Inferior parietal cortex (tissue), 1 donor: ENCODE measurements at regions not wholly inside any gene's neighbourhood (a gene's known extent, or its start where the extent isn't known, plus 50 kb on each side); places are given as distances from the start of the nearest gene placed in this dataset.

Experiments used
- DNase-seq: peaks from one replicate; pipeline ENCODE4 v3.0.0-alpha.2; 2016; ENCODE audit errors: extremely low spot score

DNA sequence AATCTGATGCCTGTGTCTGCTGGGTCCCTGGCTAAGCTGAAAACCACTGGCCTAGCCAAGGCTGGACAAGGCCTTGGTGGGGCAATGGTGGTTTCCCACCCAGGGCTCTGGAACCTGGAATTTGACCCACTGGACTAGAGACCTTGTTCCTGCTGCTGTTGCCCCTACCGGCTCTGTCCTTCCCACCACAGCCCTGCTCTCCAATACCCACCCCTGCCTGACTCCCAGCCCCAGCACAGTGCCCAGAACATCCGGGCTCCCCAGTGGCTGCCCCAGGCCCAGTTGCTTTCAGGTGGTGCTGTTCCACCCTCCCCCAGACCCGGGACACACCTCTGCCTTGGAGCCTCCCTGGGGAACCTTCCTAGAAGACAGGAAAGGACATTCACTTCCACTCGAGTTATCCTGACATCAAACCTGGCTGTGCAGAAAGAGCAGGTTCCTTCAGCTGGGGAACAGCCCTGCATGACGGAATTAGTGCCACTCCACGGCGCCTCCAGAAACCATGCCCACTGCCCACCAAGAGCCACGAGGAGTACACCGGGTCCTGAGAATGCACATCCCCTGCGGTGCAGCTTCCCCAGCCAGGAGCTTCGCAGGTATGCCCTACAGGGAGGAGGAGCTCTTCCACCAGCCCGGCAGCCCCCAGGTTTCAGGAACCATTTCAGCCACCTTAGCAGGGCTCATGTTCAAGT lies 152.8 kb downstream of the OAT start:
- no peak for DNase-seq

DNA sequence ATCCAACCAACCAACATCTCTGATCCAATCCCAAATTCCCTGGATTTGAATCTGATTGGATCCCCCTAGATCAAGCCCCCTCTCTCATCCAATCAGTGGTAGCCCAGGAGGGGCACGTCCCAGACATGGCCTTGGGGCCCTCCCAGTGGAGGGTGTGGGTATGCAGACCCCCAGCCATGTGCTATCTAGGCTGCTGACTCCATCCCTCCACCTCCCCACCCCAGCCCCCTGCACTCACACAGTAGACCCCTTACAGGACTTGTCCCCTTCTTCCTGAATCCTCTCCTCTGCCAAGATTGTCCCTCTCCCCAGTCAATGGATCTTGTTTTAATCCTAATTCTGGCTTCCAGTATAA lies 153.4 kb downstream of the OAT start:
- DNase-seq = no peak

GRCh38 chr10:124264711-124265390 lies 153.9 kb downstream of the OAT start:
- DNase-seq = no peak

- no peak for DNase-seq
Observed at GRCh38 chr10:124264271-124264670, 154.5 kb downstream of the OAT start.

DNA sequence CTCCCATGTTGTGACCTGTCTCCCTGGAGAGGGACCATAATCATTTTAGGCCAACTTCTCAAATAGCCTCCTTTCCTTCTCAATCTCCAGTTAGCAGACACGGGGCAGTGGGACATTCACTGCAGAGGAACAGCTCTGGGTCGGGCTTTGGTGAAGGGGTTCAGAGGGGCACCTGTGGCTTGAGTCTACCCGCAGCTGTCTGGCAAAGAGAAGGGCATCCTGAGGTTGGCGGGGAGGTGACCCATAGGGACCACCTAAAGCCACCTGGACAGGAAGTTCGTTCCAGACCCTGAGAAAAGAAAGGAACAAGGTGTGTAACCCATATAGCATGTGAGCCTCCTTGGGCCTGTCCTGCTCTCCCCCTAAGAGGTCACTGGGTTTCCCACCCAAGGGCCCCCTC lies 155.0 kb downstream of the OAT start:
- no peak for DNase-seq

- no peak for DNase-seq
Observed at GRCh38 chr10:124262971-124263370, 155.8 kb downstream of the OAT start.

DNA sequence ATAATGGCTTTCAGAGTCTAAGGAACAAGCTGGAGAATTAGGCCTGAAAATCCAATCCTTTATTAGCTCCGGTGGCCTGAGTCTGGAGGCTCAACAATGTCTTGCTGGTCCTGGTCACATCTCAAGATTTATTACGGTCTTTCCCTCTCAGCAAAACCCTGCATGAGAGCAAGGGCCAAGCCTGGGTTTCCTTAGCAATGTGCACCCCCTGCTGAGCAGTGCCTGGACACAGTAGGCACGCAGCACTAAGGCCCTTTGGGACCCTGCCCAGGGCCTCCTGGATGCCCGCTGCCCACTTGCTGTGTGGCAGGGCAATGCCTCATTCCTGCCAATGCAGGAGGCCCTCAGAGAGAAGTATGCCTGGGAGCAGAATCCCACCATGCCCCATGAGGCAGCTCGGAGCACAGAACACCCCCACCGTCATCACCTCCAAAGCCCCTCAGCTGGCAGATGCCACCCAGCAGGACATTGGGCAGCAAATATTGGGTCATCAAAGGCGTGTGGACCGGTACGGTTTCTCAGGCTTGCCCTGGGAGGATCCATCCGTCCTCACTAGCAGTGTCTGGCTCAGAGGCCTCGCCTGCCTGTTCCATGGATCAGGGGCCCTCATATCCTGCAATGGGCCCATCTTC lies 156.4 kb downstream of the OAT start:
- DNase-seq = no peak

GRCh38 chr10:124259139-124259825 lies 159.4 kb downstream of the OAT start:
- DNase-seq = no peak

DNA sequence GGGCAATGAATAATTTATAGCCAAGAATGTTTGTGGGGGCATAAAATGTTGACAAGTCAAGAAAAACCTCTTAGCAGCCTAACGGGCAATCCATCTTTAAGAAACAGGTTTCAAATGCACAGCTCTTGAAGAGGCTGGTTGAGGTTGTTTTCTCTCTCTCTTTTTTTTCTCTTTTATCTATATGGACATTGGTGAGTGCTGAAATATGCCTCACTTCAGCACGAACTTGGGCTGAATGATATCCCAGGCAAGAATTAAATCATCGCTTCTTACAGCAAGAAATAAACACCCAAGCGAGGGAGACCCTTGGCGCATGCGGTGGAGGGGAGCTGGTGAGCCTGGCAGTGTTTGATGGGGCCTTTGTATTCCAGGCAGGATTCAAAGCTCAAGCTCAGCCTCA lies 160.9 kb downstream of the OAT start:
- no peak for DNase-seq

DNA sequence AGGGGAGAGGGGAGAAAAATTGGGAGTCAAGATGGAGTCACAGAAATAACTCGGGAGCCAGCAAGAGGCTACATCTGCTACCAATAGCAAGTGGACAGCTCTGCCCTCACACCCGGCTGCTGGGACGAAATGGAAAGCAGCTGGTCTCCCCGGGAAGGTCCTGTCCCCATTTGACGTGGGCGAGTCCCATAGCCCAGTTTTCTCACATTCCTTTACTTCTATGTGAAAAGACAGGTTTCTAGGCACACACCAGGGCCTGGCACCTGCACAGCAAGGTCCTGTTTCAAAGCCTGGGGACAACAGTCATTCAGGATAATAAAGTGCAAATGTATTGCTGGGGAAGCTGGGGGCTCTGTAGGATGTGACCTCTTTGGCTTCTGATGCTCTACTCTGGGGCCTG lies 162.6 kb downstream of the OAT start:
- DNase-seq = no peak

- DNase-seq = no peak
Observed at GRCh38 chr10:124255556-124255955, 162.2 kb upstream of the CHST15 start.

- no peak for DNase-seq
Observed at GRCh38 chr10:124254490-124254889, 161.1 kb upstream of the CHST15 start.

DNA sequence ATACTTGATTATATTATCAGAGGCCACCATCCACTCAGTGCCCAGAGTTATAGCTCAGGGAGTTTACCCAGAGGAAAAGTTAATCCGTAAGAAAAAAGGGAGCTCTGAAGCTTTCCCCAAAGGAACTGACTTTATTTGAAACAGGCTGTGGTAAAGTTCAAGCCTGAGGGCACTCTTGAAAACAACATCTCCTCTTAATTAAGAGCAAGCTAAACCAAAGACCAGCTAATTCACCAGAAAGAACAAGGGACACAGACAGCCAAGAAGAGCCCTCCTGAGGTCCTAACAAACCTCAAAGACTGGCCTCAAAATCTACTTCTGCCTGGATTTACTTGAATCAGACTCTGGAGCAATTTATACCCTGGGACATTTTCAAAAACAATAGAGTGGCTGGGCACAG lies 159.6 kb upstream of the CHST15 start:
- DNase-seq = no peak

- no peak for DNase-seq
Observed at GRCh38 chr10:124252097-124252715, 158.8 kb upstream of the CHST15 start.

DNA sequence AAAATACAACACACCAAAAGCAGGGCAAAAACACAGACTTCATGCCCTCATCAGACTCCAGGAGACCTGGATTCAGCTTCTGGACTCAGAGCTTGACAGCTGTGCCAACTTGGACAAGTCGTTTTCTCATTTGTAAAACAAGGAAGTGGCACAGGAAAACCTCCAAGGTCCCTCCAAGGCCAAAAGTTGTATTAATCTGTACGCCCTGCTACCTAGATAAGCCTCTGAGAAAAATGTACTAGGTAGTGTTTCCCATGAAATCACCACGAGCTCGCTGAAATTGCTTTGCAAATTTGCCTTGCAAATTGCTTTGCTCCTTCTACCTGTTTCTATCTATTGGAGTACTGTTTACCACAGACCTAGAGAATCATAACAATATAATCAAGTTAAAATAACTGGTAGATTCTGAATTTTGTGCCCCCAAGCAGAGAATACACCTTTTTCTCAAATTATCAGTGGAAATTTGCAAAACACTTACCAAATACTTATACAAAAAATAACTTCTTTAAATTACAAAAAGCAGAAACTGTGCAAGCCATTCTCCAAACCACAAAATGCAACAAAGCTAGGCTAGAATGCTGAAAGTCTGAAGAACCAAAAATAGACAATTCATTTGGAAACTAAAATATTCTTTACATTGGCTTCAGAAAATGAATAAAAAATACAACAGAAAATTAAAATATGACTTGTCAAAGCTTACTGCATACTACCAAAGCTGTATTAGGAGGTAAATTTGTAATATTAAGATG lies 158.1 kb upstream of the CHST15 start:
- DNase-seq = no peak

DNA sequence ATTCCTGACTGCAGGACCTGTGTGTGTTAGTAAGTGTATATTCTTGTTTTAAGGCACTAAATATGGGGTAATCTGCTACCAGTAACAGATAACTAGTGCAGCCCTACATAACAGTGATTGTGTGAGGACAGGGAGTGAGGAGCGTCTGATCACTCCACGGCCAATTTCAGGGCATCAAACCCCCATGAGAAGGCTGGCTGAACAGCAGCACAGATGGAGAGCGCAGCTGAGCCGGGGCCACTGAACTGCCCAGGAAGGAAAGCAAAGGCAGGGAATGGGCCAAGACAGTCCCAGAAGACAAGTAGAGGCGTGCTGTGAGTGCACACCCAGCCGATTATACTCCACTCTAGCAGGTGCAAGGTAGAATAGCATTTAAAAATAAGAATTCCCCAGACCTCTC lies 157.1 kb upstream of the CHST15 start:
- no peak for DNase-seq

DNA sequence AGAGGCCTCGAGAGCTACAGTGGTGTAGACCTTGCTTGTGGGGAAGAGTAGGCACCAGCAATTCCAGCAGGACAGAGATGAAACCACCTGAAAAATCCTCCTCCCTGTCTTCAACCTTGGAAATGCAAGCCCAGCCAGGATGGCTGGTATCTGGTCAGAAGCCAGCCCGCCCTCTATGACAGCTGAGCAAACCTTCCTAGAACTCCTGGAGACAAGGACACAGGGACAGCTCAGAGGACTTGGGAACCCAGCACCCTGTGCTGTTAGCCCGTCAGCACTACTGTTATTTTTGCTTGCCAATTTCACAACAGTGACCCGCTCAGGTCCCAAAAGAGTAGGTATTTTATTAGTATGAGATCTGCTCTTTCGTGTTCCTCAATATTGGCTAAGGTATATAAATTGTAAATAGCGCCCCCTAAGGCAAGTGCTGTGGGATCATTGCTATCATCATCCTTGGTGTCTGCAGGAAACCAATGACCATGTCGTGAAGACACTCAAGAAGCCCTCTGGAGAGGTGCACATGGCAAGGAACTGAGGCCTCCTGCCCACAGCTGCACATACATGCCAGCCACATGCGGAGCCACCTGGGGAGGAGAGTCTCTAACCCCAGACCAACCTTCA lies 156.5 kb upstream of the CHST15 start:
- no peak for DNase-seq

DNA sequence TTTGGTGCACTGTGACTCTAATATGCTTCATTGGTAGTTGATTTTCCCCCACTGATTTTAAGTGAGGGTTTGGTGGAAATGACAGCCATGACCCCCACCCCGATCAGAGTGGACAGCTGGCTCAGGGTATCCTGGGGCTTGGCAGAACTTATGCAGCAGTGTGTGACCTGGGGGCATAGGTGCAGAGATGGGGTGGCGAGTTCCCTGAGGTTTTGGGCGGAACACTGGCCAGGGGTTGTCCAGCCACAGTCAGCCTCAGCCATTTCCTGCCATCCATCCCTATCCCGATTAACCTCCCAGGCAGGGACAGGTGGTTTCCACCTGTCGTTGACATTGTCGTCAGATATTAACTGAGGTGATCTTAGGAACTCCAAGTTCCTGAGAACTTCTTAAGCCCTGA lies 155.8 kb upstream of the CHST15 start:
- no peak for DNase-seq

- DNase-seq = no peak
Observed at GRCh38 chr10:124248056-124249045, 155.0 kb upstream of the CHST15 start.
